GM21723 (cell line): ENCODE measurements at regions not wholly inside any gene's neighbourhood (a gene's known extent, or its start where the extent isn't known, plus 50 kb on each side); places are given as distances from the start of the nearest gene placed in this dataset.
"Not testable (repeated sequence)": the region's sequence is repeated elsewhere in the genome, so short reads cannot be mapped to it uniquely, and the experiment has no call there.

Experiments used
- ATAC-seq: cut with Tn5 transposase; IDR thresholded peaks from one replicate; pipeline ENCODE4 v1.9.1; 2021; ENCODE audit warnings: mild to moderate bottlenecking, moderate library complexity; ENCODE audit not compliant: unreplicated experiment

DNA sequence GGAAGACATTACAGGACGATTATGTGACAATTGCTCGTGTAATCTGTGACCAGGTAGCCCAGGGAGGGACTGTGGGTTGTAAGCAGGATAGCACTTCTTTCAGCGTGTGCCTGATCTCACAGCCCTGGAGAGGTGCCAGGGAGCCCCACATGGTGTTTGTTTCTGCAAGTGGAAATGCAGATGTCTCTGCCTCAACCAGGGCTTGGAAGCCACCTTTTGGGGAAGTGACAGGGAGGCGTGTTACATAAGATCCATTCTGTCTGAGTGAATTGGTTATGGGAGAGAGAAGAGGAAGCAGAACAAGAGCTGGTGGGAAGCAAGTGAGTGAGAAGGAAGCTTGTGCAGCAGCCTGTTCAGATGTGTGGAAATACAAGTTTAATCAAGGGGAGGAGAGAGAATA, 104.5 kb upstream of the GATB start:
- no peak for ATAC-seq

DNA sequence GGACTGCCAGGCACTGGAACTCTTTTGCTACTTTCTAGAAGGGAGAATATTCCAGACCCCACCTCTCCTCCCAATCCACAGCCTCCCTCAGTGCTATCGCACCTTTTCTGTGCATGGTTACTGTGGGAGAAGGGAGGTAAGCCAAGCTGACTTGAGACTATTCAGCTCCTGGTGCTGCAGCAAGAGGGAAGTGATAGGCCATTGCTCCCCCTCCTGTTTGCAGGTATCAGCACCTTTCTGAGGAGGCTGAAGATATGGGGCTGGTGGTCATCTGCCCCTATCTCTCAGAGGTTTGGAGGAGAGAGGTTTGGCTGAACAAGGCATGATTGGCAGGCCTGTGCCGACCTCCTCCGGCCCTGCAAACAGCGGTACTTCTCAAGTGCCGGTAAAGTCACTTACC, 103.3 kb upstream of the GATB start:
- ATAC-seq: no peak

DNA sequence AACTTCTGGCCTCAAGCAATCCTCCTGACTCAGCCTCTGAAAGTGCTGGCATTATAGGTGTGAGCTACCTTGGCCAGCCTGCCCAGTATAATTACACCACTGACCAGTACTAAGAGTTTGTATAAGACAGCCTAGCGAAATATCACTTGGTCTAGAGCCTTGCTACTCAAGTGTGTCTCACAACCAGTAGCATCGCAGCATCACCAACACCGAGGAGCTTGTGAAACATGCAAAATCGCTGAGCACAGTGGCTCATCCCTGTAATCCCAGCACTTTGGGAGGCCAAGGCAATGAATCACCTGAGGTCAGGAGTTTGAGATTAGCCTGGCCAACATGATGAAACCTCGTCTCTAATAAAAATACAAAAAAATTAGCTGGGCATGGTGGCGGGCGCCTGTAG, 102.0 kb upstream of the GATB start:
- ATAC-seq: no peak

DNA sequence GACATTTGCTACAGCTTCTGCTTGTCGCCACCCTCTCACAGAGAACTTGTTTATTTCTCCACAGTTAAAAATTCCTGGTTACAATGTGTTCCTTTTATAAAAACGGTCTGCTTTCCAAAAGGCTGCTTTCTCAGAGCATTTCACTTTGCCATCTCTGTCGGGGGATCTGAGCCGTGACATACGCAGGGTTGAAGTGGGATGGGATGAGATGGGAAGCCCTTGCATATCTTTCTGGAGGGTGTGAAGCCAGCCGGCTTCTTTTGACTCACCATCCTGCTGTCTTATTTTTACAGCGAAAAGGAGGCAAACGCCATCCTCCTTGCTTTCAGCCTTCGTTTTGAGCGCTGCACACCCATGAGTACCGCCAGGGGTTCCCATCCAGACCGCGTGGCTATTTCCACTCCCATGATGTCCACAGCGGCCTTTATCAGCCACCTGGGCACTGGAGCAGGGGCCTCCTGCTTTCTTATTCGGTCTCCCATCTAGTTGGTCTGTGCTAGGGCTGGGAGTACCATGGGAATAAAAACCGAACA, 99.8 kb upstream of the GATB start:
- ATAC-seq: no peak

DNA sequence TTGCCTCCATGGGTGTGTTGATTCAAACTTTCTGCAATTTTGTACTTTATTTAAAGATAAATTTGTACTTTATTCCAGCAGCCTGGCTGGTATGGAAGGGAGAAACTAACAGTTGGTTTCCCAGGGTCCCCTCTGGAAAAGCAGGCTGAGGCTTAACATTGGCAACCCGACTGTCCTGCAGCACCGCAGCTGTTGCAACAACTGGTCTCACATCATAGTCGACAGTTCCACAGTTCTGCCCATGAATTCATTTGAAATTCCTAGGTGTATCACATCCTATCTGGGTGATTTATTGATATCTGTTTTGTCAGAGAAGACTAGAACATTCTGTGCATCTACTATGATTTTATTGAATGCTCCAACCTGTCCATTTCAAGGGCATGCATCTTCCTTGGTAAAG, 98.8 kb upstream of the GATB start:
- no peak for ATAC-seq

DNA sequence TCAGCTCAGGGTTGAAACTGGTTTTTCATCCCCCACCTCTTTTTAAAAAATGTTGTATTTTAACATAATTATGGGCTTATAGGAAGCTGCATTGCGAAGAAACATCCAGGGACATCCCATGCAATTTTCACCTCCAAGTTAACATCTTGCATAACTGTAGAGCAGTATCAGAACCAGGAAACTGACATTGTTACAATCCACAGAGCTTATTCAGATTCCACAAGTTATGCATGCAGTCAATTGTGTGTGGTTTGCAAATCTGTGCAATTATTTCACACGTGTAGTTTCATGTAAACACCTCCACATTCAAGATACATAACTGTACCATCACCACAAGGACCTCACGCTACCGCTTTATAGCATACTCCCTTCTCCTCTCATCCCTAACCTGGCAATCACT, 97.5 kb upstream of the GATB start:
- no peak for ATAC-seq

DNA sequence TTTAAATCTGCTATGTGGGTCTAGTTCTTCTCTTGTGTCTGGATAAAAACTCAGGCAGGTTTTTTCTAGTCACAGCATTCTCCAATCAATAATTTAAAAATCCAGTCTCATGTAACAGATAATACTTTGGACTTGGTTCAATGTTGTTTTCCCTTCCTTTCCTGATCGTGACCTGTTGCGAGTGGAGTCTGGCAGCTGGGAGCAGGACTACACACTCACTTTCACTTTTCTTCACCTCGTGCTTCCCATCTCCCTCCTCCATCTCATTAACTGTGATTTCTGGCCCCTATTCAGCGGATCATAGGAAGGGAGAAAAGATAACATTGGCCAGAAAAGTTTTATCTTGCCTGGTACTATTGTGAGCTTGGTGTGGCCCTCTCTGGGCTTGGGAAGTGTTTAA, 96.6 kb upstream of the GATB start:
- no peak for ATAC-seq

DNA sequence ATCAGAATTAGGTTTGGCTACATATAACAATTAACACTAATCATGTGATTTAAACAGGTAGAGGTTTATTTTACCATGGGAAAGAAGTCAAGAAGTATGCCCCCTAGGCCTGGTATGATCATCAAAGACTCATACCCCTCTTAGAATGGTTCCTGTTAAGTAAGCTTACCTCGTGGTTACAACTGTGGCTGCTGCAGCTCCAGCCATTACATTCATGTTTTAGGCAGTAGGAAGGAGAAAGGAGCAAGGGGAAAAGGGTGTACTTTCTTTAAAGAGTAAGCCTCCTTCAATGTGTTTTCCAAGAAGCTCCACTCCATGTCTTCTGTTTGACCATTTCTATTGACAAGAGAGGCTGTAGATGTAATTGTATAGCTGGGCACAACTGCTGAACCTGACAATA, 94.9 kb upstream of the GATB start:
- ATAC-seq: no peak

DNA sequence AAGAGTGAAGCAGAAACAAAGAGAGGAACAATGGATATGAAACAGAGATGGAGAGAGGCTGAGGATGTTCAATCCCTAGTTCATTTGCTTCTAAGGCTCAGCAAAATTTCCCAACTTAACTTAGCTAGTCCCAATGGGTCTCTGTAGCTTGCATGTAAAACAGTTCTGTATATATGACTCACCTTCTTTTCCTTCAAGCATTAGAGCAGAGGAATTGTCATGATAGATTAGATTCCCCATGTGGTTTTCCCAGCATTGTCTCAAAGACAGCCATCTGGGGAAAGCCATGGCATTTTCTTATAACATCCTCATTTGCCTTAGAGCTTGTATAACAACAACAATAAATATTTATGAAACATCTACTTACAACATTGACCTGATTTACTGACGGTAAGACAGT, 93.9 kb upstream of the GATB start:
- ATAC-seq: no peak

DNA sequence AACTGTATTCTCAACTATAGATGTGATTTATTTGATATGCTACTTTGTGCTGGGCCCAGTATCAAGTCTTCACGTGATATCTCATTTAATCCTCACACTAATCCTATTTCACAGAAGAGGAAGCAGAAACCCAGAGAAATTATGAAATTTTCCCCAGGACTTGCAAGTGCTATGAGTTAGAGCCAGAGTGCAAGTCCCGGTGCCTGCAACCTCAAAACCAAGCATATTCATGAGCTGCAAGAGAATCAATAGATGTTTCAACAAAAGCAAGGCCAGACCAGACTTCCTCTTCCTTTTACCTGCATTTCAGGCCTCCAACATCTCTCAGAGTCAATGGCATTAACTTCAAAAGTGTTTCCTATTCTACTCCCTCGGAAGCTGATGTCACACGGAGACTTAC, 92.2 kb upstream of the GATB start:
- ATAC-seq: no peak

DNA sequence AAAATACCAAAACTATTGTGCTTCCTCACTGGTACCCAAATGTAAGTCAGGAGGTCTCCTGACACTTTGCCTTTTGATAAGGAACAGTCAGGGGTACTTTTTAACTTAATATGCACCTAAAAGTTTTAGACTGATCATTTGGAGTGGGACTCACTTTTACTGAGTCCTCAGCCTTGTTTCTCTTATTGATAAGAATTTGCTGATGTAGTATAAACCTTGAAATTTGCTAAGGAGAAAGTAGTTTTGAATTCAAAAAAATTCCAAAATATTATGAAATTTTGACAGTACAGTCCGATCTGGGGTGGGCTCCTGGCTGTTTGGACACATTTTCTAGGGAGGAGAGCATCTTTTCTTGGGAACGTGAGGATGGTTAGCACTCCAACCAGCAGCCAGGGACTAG, 91.4 kb upstream of the GATB start:
- no peak for ATAC-seq

DNA sequence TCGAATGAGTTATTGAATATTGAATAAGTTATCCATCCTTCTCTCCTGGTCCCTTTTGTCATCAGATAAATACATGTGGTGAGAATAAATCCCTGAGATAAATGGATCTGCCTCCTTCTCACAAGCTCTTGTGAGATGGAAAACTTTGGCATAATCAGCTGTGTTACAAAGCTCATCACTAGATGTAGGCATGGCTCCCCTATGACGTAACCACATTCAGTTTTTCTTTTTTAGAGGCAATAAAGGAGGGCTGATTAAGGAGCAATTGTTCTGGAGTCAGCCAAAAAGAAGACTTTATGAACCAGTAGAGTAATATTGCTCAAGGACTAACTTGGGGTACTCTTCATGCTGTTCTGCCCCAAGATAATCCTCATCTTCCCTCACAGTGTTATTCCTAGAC, 90.5 kb upstream of the GATB start:
- ATAC-seq: no peak

DNA sequence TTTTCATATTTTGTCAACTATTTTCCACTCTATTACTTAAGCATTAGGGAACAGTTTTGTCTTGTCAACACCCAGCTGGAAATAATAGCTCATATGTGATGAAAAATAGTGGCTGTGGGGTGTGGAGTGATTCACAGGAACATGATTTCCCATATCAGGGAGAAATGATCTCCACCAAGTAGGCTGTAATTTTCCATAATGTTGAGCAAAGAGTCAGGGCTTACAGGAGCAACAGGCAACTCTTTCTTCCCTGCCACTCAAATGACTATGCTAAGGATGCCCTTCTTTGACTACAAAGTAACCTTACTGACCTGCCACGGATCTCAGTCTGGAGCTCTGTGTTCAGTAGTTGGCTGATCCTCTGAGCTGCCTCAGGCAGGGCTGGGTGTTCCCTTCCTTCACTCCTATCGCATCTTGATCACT, 90.0 kb upstream of the GATB start:
- no peak for ATAC-seq

DNA sequence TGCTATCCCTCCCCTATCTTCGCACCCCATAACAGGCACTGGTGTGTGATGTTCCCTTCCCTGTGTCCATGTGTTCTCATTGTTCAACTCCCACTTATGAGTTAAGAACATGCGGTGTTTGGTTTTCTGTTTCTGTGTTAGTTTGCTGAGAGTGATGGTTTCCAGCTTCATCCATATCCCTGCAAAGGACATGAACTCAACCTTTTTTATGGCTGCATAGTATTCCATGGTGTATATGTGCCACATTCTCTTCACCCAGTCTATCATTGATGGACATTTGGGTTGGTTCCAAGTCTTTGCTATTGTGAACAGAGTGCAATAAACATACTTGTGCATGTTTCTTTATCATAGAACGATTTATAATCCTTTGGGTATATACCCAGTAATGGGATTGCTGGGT, 84.7 kb upstream of the GATB start:
- not testable (repeated sequence) for ATAC-seq

DNA sequence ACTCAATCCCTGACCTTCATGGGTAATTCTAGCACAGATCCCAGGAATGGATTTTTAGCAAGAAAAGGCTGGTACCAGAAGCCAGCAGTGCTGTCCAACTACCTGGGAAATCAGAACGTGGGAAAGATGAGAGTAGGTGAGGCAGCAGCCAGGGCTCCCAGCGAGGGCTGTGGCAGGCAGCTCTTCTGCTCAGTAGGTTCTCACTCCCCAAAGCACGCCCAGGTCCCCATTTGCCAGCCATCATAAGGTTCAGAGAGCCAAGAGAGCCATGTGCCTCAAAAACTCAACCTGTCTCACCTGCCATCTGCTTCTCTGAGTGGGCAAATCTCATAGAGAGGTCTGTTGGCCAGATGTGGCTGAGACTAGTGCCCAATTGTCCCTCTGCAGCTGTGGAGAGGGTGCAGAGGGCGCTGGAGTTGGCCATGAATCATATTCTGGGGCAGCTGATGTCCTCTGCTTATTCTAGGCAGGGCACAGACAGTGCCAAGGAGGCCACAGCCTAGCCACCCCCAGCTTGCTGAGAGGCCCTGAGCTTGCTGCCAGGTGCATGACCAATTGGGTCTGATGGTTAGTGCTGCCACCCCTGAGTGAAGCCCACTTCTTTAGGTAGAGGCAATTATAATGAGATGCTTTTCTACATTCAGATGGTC, 81.7 kb upstream of the GATB start:
- no peak for ATAC-seq

DNA sequence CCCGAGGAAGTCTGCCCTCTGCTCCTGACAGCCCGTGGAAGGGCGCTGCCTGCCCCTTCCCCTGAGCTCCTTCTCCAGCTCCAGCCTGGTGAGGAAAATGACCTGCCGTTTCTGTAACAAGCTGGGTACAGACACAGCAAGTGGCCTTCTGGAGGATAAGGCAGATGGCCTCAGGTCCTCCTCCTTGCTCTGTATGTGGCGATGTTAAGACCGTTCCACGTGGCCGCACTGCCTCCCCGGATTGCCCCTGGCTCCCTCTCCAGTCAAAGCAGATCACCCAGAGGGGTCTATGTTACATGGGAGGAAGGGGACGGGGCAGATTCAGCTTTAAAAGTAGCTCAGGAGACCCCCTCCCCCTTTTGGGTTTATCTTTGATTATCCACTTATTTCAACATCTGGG, 80.3 kb upstream of the GATB start:
- ATAC-seq: no peak

DNA sequence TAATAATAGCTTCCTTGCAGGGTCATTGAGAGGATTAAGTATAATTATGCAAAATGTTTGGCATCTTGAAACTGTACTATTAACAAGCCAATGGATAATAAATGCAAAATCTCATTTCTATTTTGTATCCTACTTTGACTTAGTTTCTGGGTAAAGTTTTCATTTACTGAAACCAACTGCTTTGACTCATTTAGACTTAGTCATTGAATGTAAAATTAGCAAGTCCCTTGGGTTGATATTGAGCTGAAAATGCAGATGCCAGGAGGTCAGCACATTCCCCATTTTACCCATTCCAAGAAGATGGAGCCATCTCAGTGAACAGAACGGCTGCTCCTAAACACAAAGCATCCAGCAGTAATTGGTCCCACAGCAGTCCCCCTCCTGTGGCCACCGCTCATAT, 74.7 kb upstream of the GATB start:
- no peak for ATAC-seq

DNA sequence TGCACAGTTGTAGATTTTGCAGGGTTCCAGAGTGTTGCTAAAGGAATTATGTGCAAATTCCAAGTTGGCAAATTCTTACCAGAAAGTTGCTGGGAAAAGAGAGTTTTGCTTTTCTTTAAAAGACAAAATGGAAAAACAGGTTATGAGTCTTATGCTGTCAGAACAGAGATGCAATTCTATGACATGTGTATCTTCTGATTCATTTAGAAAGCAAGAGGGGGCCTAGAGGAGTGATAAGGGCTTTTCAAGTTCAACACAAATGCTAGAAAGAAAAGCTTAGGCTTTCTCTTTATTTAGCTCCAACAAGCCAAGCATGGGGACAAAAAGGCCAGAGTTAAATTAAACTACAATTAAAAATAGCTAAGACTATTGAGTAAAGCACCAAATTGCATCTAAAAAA, 72.4 kb upstream of the GATB start:
- peak; percentile 67 for ATAC-seq

DNA sequence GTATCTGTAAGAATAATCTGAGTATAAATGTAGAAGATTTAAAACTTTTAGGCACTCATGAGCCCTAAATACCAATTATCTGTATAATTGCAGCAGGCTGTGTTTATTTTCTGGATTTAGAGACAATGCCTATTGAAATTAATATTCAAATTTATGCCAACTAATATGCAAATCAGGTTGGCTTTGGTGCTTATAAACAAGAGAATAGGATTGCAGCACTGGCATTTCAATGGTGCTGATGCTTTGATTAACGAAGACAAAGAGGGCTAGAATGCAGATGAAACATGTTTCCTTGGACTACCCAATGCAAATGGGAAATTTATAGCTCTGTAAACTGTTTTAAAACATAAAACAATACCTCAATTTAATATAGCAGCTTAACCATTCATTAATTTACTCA, 70.7 kb upstream of the GATB start:
- ATAC-seq: no peak

DNA sequence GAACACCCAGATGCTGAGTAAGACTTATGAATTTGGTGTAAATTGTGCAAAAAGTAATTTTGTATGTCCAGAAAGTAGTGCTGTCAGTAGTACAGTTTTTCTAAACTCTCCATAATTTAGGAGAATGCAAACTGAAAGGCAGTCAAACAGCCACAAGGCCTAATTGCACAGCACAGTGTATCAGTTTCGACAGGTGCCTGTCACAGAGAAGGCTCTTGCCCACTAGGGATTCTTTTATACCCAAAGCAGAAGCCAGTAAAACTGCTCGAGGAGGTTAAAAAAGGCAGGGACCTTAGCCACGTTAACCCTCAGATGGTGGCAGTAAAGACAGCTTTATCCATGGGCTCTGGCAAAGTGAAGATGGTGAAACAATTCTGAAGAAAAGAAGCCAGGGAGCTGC, 69.4 kb upstream of the GATB start:
- no peak for ATAC-seq

DNA sequence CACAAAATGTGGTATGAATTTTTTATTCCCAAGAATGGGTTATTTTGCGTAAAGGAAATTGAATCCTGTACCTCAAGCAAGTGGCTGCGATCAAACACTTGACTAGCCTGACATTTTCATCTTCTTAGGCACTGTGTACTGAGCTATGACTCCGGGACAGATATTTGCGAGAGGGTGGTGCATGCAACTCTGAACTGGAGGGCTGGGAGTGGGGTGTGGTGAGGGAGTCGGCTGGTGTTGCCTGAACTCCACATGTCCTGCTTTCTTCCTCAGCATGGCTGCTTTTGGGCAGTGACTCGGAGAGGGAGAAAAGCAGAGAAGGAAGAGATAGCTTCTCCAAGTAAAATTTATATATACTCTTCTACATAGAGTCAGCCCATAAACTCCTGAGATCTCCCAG, 68.5 kb upstream of the GATB start:
- ATAC-seq: no peak

DNA sequence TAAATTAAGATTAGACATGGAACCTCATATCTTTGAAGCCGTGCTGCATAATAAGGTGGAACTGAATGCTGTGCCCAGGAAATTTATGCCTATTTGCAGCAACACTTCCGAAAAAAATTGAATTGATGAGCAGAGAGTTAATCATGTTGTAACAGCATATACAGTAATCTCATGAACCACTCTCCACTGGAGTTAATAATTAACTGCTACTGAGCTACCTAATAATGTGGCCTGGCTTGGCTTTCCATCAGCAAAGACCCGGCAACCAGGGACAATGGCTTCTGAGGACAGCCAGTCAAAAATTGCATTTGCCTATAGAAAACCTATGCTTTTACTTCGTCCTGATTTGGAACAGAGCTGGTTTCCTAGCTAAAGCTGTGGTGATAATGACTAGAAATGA, 63.8 kb upstream of the GATB start:
- ATAC-seq: no peak

DNA sequence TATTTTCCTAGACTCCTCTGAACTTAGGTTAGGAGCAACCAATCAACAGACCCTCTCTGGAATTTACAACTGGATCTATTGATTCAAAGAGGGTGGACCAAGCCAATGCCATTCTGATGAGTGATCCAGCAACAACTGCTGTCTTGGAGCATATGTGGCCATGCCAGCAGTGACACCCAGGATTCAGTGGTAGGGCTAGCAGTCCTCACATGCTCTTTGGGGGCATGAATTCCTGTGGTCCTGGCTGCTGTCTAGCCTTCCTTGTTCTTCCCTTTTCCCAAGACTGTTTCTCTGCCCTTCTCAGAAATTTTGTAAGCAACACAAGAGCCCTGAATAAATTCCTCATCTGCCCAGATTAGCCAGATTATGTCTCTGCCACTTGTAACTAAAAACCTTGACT, 61.5 kb upstream of the GATB start:
- no peak for ATAC-seq
